ENCODE measurements at regions not wholly inside any gene's neighbourhood (a gene's known extent, or its start where the extent isn't known, plus 50 kb on each side); places are given as distances from the start of the nearest gene placed in this dataset.

DNA sequence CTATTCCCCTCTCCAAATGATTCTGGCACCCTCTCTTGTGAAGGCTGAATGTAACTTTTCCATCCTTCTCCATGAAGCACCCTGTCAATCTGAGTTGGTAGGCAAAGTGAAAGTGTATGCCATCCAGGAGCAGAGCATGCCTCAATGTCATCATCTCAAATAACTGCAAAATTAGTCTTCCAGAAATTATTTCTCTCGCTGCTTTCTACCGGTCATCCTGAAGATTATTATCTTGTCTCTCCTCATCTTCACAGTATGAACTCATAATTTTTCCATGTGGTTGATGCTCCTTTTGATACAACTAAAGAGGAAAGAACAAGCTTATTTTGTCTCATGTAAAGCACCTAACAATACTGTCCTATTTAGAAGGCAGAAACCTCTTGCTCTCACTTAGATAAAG lies 285.5 kb upstream of the PCDH7 start:
- H3K9ac ChIP-seq (ENCODE audit: low read depth, low read length, poor library complexity) = no peak overlapping the region
- H2AK5ac ChIP-seq (ENCODE audit: low read depth, low read length) = no peak overlapping the region
- no CpG with 5 or more reads among the region's 2 CpGs for WGBS, 2 donors (ENCODE audit: extremely low coverage in 2 of 2, insufficient read length in 2 of 2, insufficient replicate concordance in 1 of 2)
- H4K8ac ChIP-seq (ENCODE audit: low read depth, low read length) = no peak overlapping the region
- H4K91ac ChIP-seq (ENCODE audit: low read depth, low read length, poor library complexity) = no peak overlapping the region
- H2BK5ac ChIP-seq (ENCODE audit: low read length) = no peak overlapping the region
- H2BK15ac ChIP-seq (ENCODE audit: low read length) = no peak overlapping the region
- H2BK12ac ChIP-seq (ENCODE audit: low read length) = no peak overlapping the region
- no peak overlapping the region for H3K14ac ChIP-seq (ENCODE audit: low read length)
- H2BK120ac ChIP-seq (ENCODE audit: low read depth, low read length) = no peak overlapping the region
- H3K18ac ChIP-seq (ENCODE audit: low read length) = no peak overlapping the region
- no peak for DNase-seq (ENCODE audit: low spot score)
- H3K4me2 ChIP-seq (ENCODE audit: insufficient read depth, low read length, poor library complexity, severe bottlenecking) = no peak overlapping the region
- H3K36me3 ChIP-seq (replicated peaks in 1 of 2; ENCODE audit: control insufficient read depth in 2 of 2, insufficient read depth in 2 of 2, low read length in 2 of 2) = no peaks in the 10 kb centered on the region
- H3K4me1 ChIP-seq (ENCODE audit: control insufficient read depth in 2 of 2, insufficient read depth in 1 of 2, low read depth in 1 of 2, low read length in 2 of 2) = no peaks in the 10 kb centered on the region
- H3K4ac ChIP-seq (ENCODE audit: low read length) = no peak overlapping the region
- no peak overlapping the region for H3K23ac ChIP-seq (ENCODE audit: low read depth, low read length, poor library complexity)
- H3K27ac ChIP-seq (replicated peaks; ENCODE audit: low read length) = no peak overlapping the region
- no peak overlapping the region for H3K4me3 ChIP-seq (ENCODE audit: low read length in 2 of 2)
- H3K27me3 ChIP-seq (ENCODE audit: control insufficient read depth in 3 of 3, insufficient read depth in 3 of 3, low read depth in 1 of 3, low read length in 3 of 3) = no peaks in the 10 kb centered on the region
- H2AFZ ChIP-seq (ENCODE audit: low read length) = no peak overlapping the region
- no peaks in the 10 kb centered on the region for H3K9me3 ChIP-seq (replicated peaks in 1 of 2; ENCODE audit: control insufficient read depth in 2 of 2, insufficient read depth in 1 of 2, low read depth in 1 of 2, low read length in 2 of 2)
- no peaks in the 10 kb centered on the region for H3K79me1 ChIP-seq (ENCODE audit: low read depth, low read length)

DNA sequence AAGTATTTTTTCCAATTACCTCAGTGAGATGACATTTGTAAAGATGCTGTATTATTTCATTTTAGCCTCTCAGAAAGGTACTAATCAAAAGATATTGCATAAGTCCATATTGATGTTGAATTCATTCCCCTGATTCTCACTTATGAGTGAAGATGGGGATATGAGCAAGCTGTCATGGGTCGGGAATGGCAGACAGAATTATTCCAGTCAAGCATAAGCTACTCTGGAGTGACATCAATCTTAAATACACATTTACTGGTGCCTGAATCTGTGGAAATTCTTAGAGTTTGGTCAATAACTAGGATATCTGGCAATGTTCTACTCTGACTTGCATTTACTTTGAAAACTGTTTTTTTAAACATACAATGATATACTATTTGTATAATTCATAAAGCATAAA lies 283.8 kb upstream of the PCDH7 start:
- no peak overlapping the region for H3K4ac ChIP-seq (ENCODE audit: low read length)
- H3K27ac ChIP-seq (replicated peaks; ENCODE audit: low read length) = no peak overlapping the region
- H3K9ac ChIP-seq (ENCODE audit: low read depth, low read length, poor library complexity) = no peak overlapping the region
- no peak overlapping the region for H2BK12ac ChIP-seq (ENCODE audit: low read length)
- H3K18ac ChIP-seq (ENCODE audit: low read length) = no peak overlapping the region
- H3K9me3 ChIP-seq (replicated peaks in 1 of 2; ENCODE audit: control insufficient read depth in 2 of 2, insufficient read depth in 1 of 2, low read depth in 1 of 2, low read length in 2 of 2) = no peaks in the 10 kb centered on the region
- H4K8ac ChIP-seq (ENCODE audit: low read depth, low read length) = no peak overlapping the region
- no peak overlapping the region for H2BK120ac ChIP-seq (ENCODE audit: low read depth, low read length)
- no peak overlapping the region for H3K14ac ChIP-seq (ENCODE audit: low read length)
- no peak overlapping the region for H2BK15ac ChIP-seq (ENCODE audit: low read length)
- no peaks in the 10 kb centered on the region for H3K4me1 ChIP-seq (ENCODE audit: control insufficient read depth in 2 of 2, insufficient read depth in 1 of 2, low read depth in 1 of 2, low read length in 2 of 2)
- no peak overlapping the region for H3K4me2 ChIP-seq (ENCODE audit: insufficient read depth, low read length, poor library complexity, severe bottlenecking)
- no peak overlapping the region for H3K4me3 ChIP-seq (ENCODE audit: low read length in 2 of 2)
- no peak overlapping the region for H3K23ac ChIP-seq (ENCODE audit: low read depth, low read length, poor library complexity)
- no peaks in the 10 kb centered on the region for H3K36me3 ChIP-seq (replicated peaks in 1 of 2; ENCODE audit: control insufficient read depth in 2 of 2, insufficient read depth in 2 of 2, low read length in 2 of 2)
- DNase-seq (ENCODE audit: low spot score) = no peak
- no peak overlapping the region for H2BK5ac ChIP-seq (ENCODE audit: low read length)
- H4K91ac ChIP-seq (ENCODE audit: low read depth, low read length, poor library complexity) = no peak overlapping the region
- H2AK5ac ChIP-seq (ENCODE audit: low read depth, low read length) = no peak overlapping the region
- no CpG with 5 or more reads among the region's 1 CpG for WGBS, 2 donors (ENCODE audit: extremely low coverage in 2 of 2, insufficient read length in 2 of 2, insufficient replicate concordance in 1 of 2)
- H3K27me3 ChIP-seq (ENCODE audit: control insufficient read depth in 3 of 3, insufficient read depth in 3 of 3, low read depth in 1 of 3, low read length in 3 of 3) = no peaks in the 10 kb centered on the region
- H3K79me1 ChIP-seq (ENCODE audit: low read depth, low read length) = no peaks in the 10 kb centered on the region
- H2AFZ ChIP-seq (ENCODE audit: low read length) = no peak overlapping the region

DNA sequence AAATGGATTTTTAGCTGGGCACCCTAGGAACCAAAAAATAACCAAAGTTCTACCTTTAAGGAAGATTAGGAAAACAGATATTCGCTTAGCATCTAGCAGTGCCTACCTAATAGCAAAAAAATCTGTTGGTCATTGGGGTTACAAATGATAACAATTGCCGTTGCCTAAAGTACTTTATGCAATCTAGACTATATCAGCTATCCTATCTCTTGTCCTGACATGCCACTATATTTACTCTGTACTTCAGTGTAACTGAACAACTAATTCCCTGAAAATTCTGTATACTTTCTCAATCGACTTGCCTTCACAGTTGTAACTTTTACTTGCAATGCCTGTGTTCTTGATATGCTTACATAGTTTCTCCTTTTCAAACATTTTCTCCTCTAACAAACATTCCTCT lies 282.9 kb upstream of the PCDH7 start:
- H3K9ac ChIP-seq (ENCODE audit: low read depth, low read length, poor library complexity) = no peak overlapping the region
- no peaks in the 10 kb centered on the region for H3K27me3 ChIP-seq (ENCODE audit: control insufficient read depth in 3 of 3, insufficient read depth in 3 of 3, low read depth in 1 of 3, low read length in 3 of 3)
- H3K4me2 ChIP-seq (ENCODE audit: insufficient read depth, low read length, poor library complexity, severe bottlenecking) = no peak overlapping the region
- H3K27ac ChIP-seq (replicated peaks; ENCODE audit: low read length) = no peak overlapping the region
- no peak overlapping the region for H3K4me3 ChIP-seq (ENCODE audit: low read length in 2 of 2)
- H2AFZ ChIP-seq (ENCODE audit: low read length) = no peak overlapping the region
- no peak overlapping the region for H3K18ac ChIP-seq (ENCODE audit: low read length)
- no peaks in the 10 kb centered on the region for H3K79me1 ChIP-seq (ENCODE audit: low read depth, low read length)
- H3K14ac ChIP-seq (ENCODE audit: low read length) = no peak overlapping the region
- H3K23ac ChIP-seq (ENCODE audit: low read depth, low read length, poor library complexity) = no peak overlapping the region
- H3K4me1 ChIP-seq (ENCODE audit: control insufficient read depth in 2 of 2, insufficient read depth in 1 of 2, low read depth in 1 of 2, low read length in 2 of 2) = no peaks in the 10 kb centered on the region
- no peak overlapping the region for H4K8ac ChIP-seq (ENCODE audit: low read depth, low read length)
- H2AK5ac ChIP-seq (ENCODE audit: low read depth, low read length) = no peak overlapping the region
- no CpG with 5 or more reads among the region's 3 CpGs for WGBS, 2 donors (ENCODE audit: extremely low coverage in 2 of 2, insufficient read length in 2 of 2, insufficient replicate concordance in 1 of 2)
- H2BK5ac ChIP-seq (ENCODE audit: low read length) = no peak overlapping the region
- H2BK120ac ChIP-seq (ENCODE audit: low read depth, low read length) = no peak overlapping the region
- H3K36me3 ChIP-seq (replicated peaks in 1 of 2; ENCODE audit: control insufficient read depth in 2 of 2, insufficient read depth in 2 of 2, low read length in 2 of 2) = no peaks in the 10 kb centered on the region
- no peak overlapping the region for H2BK12ac ChIP-seq (ENCODE audit: low read length)
- DNase-seq (ENCODE audit: low spot score) = no peak
- no peaks in the 10 kb centered on the region for H3K9me3 ChIP-seq (replicated peaks in 1 of 2; ENCODE audit: control insufficient read depth in 2 of 2, insufficient read depth in 1 of 2, low read depth in 1 of 2, low read length in 2 of 2)
- no peak overlapping the region for H4K91ac ChIP-seq (ENCODE audit: low read depth, low read length, poor library complexity)
- H2BK15ac ChIP-seq (ENCODE audit: low read length) = no peak overlapping the region
- H3K4ac ChIP-seq (ENCODE audit: low read length) = no peak overlapping the region

DNA sequence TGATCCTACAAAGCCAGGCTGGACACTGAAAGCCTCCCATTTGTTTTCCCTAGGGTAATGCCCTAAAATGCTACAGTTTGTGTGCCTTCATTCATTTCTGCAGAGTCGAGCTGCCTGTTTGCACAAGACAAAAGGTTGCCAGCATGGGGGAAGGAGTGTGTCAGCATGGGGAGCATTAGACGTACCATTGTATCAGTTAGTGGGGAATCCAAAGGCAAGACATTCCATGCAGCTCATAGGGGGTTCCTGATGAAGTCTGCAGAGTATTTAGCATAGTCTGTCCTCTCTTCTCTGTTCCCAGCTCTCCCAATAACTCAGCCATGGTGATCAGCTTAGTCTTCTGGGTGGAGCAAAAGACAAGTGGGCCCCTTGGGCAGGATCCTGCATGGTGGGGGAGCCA lies 276.9 kb upstream of the PCDH7 start:
- Histone ChIP-seq H2AK5ac (ENCODE audit: low read depth, low read length) (no peak overlapping the region), H2BK120ac (ENCODE audit: low read depth, low read length) (no peak overlapping the region), H4K8ac (ENCODE audit: low read depth, low read length) (no peak overlapping the region), H3K4me3 (ENCODE audit: low read length in 2 of 2) (no peak overlapping the region), H2BK5ac (ENCODE audit: low read length) (no peak overlapping the region), H3K79me1 (ENCODE audit: low read depth, low read length) (no peaks in the 10 kb centered on the region), H3K27me3 (ENCODE audit: control insufficient read depth in 3 of 3, insufficient read depth in 3 of 3, low read depth in 1 of 3, low read length in 3 of 3) (no peaks in the 10 kb centered on the region), H2BK15ac (ENCODE audit: low read length) (no peak overlapping the region), H3K14ac (ENCODE audit: low read length) (no peak overlapping the region), H3K9me3 (replicated peaks in 1 of 2; ENCODE audit: control insufficient read depth in 2 of 2, insufficient read depth in 1 of 2, low read depth in 1 of 2, low read length in 2 of 2) (no peaks in the 10 kb centered on the region), H3K36me3 (replicated peaks in 1 of 2; ENCODE audit: control insufficient read depth in 2 of 2, insufficient read depth in 2 of 2, low read length in 2 of 2) (no peaks in the 10 kb centered on the region), H3K18ac (ENCODE audit: low read length) (no peak overlapping the region), H3K4me1 (ENCODE audit: control insufficient read depth in 2 of 2, insufficient read depth in 1 of 2, low read depth in 1 of 2, low read length in 2 of 2) (peaks cover 3 to 5% of the 10 kb centered on the region in 2 donors), H4K91ac (ENCODE audit: low read depth, low read length, poor library complexity) (no peak overlapping the region), H3K4me2 (ENCODE audit: insufficient read depth, low read length, poor library complexity, severe bottlenecking) (no peak overlapping the region), H2BK12ac (ENCODE audit: low read length) (no peak overlapping the region), H3K23ac (ENCODE audit: low read depth, low read length, poor library complexity) (no peak overlapping the region), H2AFZ (ENCODE audit: low read length) (peak overlapping the region; percentile 60), H3K4ac (ENCODE audit: low read length) (no peak overlapping the region), H3K9ac (ENCODE audit: low read depth, low read length, poor library complexity) (no peak overlapping the region), H3K27ac (replicated peaks; ENCODE audit: low read length) (peak overlapping the region; percentile 49)
- no CpG with 5 or more reads among the region's 2 CpGs for WGBS, 2 donors (ENCODE audit: extremely low coverage in 2 of 2, insufficient read length in 2 of 2, insufficient replicate concordance in 1 of 2)
- peak; percentile 26 for DNase-seq (ENCODE audit: low spot score)
